HG03354 (cell line): ENCODE measurements at regions not wholly inside any gene's neighbourhood (a gene's known extent, or its start where the extent isn't known, plus 50 kb on each side); places are given as distances from the start of the nearest gene placed in this dataset.
"Not testable (repeated sequence)": the region's sequence is repeated elsewhere in the genome, so short reads cannot be mapped to it uniquely, and the experiment has no call there.

Experiments used
- ATAC-seq: cut with Tn5 transposase; IDR thresholded peaks from one replicate; pipeline ENCODE4 v1.9.1; 2021; ENCODE audit warnings: mild to moderate bottlenecking; ENCODE audit not compliant: unreplicated experiment, poor library complexity, severe bottlenecking

DNA sequence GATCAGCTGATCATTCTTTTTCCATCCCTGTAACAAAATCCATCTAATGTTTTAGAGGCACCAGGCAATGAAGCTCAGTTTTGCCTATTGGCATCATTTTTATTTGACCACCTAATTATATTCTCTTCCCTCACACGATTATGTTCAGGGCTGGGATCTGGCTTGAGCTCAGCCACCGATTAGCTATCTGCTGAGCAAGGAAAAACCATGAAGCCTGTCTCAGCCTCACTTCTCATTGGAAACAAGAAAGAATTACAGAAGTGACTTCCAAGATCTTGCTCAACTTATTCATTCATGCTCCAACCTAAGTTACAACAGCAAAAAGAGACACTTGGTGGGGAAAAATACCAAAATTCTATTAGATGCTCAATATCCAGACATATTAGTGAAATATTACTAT is 139.0 kb upstream of the SH3BP4 start:
- no peak for ATAC-seq

DNA sequence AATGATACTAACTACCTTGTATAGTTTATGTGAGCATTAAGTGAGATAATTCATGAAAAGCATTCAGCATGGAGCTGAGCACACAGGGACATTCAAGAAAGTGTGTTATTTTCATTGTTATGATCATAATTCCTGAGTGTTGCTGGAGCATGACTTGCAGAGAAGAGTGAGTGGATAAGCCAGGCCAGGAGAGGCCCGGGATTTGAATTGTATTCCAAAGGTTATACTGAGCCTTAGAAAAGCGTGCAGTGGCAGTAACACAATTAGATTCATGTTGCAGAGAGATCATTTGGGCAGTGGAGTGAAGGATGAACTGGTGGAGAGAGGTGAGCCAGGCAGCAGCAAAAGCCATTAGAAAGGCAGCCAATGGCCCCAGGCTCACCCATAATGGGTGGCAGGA is 142.9 kb upstream of the SH3BP4 start:
- no peak for ATAC-seq

DNA sequence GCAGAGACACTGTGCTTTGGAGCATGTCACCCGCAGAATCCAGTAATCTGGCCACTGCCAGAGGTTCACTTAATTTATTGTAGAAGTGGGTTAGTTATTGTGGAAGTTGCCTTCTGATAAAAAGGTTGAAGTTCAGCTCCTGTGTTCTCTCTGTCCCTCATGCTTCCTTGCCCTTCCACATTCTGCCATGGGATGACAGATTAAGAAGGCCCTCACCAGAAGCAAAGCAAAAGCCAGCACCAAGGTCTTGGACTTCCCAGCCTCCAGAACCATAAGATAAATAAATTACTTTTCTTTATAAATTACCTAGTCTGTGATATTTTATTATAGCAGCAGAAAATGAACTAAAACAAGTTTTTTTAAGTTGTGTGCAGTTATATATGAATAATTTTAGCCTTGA is 145.0 kb upstream of the SH3BP4 start:
- no peak for ATAC-seq

DNA sequence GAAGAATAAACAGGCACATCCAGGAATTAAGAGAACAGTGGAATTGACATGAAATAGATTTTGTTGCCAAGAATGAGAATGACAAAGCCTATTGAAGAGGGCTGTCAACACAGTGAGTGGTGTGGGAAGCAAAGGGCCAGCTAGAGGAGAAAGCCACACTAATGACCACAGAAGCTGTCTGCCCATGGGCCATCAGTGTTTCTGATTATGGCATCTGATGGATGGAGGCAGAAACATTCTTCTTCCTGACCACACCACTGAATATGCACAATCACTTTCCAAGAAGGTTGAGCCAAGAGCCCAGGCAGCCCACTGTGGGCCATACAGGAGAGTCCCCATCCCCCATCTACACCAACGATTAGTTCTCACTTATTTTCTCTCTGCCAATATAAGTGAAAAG is 146.0 kb upstream of the SH3BP4 start:
- ATAC-seq, result no peak

DNA sequence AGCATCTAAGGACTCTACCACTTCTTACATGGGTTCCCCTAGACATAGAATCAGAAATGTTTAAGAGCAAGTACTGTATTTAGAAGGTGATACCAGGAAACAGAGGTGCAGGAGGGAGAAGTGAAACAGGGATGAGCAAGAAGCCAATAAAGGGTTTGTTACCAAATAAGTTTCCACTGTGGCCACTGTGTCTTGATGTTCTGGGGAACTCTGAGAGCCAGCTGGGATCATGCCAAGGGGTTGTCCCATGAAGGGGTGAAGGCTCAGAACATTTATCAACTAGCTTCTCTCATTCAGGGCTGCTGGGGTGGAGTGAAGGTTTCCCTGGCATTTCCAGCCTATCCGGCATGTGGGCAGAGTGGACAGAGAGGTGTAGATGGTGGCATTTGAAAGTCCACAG is 147.1 kb upstream of the SH3BP4 start:
- no peak for ATAC-seq

DNA sequence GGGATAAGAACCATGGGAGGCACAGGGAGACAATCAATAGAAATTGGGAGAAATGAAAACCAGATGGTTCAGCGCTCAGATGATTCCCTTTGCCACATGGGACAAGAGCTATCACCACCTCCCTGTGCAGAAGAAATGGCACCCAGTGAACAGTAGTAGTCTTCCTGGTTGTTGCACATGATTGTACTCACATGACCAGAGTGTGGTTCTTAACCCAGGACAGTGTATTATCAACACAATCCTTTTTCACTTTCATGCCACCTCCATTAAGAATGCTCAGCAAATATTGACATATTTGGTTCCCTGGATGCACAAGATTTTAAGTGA is 149.0 kb upstream of the SH3BP4 start:
- no peak for ATAC-seq

DNA sequence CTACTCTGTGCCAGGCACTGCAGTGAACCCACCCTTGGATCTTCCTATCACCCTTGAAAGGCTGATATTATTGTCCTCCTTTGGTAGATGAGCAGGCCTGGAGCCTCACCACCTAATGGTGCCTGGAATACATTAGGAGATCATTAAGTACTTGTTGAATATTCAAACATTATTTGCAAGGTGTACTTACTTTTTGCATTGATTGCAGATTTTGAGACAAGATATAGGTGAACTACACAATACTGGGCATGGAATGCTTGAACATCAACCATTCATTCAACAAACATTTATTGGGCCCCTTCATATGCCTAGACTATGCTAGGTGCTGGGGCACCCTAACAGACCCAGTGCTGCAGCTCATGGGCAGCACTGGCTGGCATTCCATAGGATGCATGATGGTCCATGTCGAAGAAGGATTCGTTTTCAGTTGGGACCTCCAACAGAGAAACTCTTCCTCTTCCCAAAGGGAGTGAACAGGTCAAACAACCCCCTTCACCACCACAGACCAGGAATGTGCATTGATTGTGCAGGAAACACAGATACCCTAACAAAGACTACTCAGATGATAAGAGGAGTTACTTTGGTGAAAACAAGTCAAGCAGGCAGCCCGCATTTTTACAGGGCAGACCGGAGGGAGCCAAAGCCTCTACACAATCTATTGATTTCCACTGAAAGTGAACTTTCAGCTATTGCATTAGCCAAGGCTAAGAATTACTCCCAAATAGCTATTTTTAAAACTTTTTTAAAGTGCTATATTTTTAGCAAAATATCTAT is 149.6 kb upstream of the SH3BP4 start:
- no peak for ATAC-seq

DNA sequence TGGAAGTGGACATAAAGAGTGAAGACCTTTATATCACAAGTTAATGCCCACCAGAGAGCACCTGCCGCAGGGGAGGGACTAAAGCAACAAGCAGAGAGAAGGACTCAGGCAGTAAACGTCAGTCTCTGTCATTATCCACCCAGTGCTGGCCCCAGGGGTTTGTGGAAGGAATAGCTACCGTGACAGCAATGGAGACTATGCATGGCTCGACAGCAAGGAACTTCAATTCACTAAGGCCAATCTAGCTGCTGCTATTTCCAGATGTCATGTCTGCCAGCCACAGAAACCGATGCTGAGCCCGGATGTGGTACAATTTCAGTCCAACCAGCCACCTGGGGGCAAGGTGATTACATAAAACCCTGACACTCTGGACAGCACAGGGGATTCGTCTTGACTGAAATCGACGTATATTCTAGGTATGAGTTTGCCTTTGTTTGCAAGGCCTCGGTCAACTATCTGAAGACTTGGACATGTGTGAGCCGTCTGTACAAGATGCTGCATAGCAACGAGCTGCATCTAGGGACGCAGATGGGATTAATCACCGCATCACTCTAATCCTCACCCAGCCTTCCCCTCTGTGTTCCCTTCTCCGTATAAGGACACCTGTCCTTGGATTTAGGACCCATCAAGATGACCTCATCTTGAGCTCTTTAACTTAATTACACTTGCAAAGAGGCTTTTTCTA is 154.1 kb upstream of the SH3BP4 start:
- no peak for ATAC-seq

DNA sequence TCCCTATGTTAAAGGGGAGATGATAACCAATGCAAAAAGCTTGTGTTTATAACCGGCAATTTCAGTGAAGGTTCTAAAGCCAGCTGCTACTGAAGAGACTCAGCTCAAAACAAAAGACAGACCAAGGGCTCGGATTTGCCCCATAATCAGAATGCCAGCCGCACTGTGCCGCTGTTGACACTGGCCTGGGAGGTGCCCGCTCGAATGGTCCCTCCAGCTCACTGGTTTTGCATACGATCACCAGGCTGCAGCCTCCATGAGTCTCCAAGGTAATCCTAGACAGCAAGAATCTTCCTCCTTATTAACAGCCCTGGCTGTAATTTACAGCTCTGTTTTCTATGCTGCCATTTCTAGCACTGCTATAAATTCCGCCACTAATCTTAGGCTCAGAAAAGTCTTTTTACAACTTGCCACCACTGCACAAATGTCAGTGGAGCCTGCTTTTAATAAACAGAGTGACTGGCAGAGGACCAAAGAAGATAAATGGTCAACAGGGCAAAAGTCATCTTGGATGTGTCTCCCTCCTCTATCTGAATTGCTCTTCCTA is 155.7 kb upstream of the SH3BP4 start:
- no peak for ATAC-seq

DNA sequence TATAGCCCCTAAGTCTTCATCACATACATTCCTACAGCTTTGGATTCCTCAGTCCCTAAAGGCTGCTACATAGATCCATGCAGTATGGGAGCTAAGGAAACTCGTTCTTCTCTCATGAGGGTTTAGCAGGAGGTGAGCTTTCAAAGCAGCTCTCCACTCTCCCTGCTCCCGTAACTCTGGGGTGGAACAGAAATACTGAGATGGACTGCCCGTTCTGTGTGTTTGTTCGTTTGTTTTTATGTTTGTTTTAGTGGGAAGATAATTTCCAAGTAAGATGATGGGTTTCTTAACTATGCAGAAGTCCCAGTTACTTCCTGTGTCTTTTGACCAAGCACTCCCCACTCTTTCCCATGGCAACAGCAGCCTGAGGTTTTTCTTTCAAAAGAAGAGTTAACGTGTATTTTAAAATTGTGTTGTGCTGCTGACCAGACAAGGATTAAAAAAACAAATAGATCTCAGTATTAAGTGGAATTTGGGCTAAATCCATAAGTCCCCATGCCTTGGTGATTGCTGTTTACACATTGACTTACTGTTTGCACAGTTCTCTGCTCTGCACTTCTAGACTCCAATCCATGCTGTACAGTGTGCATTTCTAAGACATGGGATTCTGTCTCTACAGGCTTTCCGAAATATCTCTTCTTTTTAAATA is 156.4 kb upstream of the SH3BP4 start:
- no peak for ATAC-seq

DNA sequence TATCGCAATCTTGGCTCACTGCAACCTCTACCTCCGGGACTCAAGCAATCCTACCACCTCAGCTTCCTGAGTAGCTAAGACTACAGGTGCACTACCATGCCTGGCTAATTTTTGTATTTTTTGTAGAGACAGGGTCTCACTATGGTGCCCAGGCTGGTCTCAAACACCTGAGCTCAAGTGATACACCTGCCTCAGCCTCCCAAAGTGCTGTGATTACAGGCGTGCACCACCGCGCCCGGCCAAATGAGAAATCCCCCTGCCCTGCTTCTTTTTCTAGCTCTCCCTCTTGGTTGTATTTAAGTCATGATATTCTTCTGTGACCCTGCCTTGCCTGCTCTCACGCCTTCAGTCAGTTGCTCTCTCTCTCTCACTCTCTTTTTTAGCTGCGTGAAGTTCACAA is 157.0 kb upstream of the SH3BP4 start:
- ATAC-seq, result no peak

DNA sequence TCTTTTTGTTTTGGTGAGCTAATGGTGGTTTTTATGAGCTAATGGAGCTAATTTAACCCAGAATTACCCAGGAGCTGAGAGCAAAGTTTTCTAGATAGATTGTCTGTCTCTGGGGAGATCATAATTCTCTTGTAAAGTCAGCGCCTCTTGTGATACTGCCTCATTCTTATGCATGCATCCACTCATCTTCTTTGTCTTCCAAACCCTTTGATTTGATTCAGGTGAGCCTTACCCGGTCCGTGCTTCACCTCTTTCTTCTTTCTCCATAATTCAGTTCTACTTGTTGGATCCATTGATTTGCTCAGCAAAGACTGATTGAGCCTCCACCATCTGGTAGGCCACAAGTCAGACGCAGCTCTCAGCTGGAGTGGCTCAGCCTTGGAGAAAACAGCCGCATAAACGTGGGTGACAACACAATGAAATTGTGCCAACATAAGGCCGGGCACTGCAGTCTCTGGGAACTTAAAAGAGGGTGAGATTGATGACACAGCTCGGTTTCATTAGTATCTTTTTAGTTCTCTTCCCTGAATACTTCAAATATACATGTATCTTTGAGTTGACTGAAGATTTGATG is 158.5 kb upstream of the SH3BP4 start:
- no peak for ATAC-seq

DNA sequence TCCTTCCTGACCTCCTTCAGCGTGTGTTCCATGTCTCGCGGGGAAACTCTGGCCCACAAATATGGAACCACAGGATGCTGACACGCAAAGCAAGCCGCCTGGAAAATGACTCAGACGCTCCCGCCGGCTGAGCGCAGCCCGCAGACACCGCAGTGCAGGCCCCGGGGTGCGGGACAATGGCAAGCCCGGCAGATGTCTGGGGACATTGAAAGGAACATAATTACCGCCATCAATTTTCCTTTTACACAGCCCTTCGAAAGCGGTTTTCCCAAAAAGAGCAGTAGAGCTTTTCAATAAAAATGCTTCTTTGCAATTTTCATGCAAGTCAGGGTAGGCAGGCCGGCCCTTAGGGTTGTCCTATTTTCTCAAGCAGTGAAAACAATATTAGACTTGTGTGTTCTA is 159.2 kb upstream of the SH3BP4 start:
- no peak for ATAC-seq

DNA sequence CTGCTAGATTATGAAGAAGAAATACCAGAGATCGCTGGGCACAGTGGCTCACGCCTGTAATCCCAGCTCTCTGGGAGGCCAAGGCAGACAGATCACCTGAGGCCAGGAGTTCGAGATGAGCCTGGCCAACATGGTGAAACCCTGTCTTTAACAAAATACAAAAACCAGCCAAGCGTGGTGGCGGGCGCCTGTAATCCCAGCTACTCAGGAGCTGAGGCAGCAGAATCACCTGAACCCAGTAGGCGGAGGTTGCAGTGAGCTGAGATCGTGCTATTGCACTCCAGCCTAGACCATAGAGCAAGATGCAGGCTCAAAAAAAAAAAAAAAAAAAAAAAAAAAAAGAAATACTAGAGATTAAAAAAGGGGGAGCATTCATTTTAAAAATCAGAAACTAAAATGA is 159.7 kb upstream of the SH3BP4 start:
- not testable (repeated sequence) for ATAC-seq

DNA sequence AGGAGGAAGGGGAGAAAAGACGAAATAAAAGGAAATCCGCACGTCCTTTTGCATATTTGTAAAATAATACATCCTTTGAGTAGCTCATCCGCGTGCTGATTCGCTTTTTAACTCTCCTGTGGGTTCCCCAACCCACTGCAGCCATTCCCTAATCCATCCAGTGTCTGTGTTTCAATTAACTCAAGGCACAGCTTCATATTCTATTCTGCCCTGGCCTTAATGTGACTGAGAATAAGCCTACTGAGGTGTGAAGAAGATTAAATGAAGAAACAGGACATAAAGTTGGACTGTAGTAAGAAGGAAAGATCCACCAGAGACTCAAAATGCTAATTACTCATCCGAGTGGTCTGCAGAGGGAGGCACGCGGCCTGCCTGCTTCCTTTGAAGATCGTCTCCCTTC is 161.4 kb upstream of the SH3BP4 start:
- ATAC-seq, result no peak

DNA sequence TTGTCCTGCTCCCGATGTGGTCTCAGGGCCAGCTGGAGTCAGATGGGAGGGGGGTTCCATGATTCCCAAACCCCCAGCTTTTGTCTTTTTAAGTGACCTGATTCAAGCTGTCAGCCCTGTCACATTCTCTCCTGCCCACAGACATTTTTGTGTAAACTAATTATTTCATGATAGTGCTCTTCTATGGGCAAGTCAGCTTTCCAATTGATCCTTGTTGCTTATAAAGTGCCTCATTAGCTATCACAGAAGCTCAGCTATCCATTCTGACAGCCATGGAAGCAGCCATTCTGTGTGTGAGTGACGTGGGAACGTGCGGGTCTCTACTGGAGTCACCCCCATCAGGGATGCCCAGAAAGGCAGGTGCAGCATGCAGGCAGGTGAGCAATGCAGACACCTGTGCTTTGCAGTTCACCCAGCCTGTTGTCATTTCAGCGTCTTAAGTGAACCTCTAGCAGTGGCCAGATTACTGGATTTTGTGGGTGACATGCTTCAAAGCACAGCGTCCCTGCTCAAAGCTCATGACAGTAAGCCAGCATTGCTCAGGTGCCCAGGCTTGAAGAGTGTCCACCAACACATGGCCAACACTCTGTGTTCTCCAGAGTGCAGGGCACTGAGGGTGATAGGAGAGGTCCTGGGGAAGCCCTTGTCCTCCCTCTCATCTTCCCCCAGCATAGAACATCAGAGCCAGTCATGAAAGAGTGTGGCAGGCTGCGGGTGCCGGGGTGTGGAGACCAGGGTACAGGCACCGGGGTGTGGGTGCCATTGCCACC is 162.1 kb upstream of the SH3BP4 start:
- no peak for ATAC-seq

DNA sequence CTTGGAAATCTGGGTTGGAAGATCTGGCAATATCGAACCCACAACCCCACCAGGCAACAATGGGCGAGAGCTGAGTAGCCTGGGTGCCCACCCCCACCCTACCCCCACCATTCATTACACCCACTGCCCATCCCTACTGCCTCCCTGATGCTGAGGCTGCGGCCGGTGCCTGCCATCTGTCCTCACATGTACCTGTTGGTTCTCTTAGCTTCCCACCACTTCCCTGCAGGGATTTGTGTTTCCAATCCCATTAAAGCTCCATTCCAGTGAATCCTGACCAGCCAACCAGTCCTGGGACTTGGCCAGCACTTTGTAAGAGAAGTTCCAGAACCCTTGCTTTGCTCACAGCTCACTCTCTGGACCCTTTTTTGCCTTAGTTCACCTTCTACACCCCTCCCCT is 163.0 kb upstream of the SH3BP4 start:
- no peak for ATAC-seq

DNA sequence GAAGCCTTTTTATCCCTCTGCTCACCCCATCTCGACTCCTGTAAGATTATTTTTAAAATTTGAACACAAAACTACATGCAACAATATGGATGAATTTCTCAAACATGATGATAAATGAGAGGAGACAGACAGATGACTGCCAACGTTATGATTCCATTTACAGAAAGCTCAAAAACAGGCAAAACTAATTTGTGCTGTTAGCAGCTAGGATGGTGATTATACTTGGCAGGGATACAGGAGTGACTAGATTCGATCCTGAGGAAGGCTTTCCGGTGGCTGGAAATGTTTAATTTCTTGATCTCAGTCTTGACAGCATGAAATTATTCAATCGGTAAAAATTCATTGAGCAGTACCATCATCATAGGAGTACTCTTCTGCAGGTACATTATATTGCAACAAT is 163.4 kb upstream of the SH3BP4 start:
- no peak for ATAC-seq

DNA sequence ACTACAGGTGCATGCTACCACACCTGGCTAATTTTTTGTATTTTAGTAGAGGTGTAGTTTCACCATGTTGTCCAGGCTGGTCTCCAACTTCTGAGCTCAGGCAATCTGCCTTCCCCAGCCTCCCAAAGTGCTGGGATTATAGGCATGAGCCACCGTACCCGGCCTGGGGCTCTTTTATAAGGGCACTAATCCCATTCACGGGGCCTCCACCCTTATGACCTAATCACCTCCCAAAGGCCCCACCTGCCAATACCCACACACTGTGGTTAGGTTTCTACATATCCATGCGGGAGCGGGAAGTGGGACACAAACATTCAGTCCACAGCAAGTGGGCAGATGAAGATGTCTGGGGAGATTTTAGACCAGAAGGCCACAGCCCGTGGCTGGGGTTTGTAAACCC is 164.7 kb upstream of the SH3BP4 start:
- no peak for ATAC-seq
